CD8-positive, alpha-beta memory T cell (primary cell): ENCODE measurements at regions not wholly inside any gene's neighbourhood (a gene's known extent, or its start where the extent isn't known, plus 50 kb on each side); places are given as distances from the start of the nearest gene placed in this dataset.

ENCODE experiments used
- CTCF ChIA-PET: fragments of 350-600 bp; sonication (Branson Sonifier 250); formaldehyde crosslinking; loops from one replicate; lab custom pipeline; 2021; ENCODE audit warnings: antibody characterized with exemption; lab: Charles Lee
- POLR2A ChIA-PET: fragments of 350-600 bp; sonication (Branson Sonifier 250); formaldehyde crosslinking; loops from one replicate; lab custom pipeline; 2021; ENCODE audit warnings: antibody characterized with exemption; lab: Charles Lee
- DNase-seq, 5 donors: peaks; one replicate each; pipeline versions ENCODE4 v3.0.0 to v3.0.0-alpha.2; 2020 to 2022; ENCODE audit warnings: mixed read lengths in 1 of 5
- H3K27ac ChIP-seq: one replicate; pipeline ENCODE4 v1.7.0; 2013; ENCODE audit warnings: low read depth, mild to moderate bottlenecking, low read length, moderate library complexity
- H3K27me3 ChIP-seq: 2 replicates; pipeline ENCODE4 v1.7.0; 2013; ENCODE audit warnings: low read length, mild to moderate bottlenecking; ENCODE audit not compliant: insufficient read depth, poor library complexity, severe bottlenecking
- H3K36me3 ChIP-seq: 2 replicates; pipeline ENCODE4 v1.7.0; 2013; ENCODE audit warnings: mild to moderate bottlenecking, low read length, moderate library complexity; ENCODE audit not compliant: insufficient read depth
- H3K4me1 ChIP-seq: 2 replicates; pipeline ENCODE4 v1.7.0; 2013; ENCODE audit warnings: mild to moderate bottlenecking, low read length, moderate library complexity; ENCODE audit not compliant: insufficient read depth
- H3K4me3 ChIP-seq: 2 replicates; pipeline ENCODE4 v1.7.0; 2013; ENCODE audit warnings: mild to moderate bottlenecking, low read length
- H3K9me3 ChIP-seq: 2 replicates; pipeline ENCODE4 v1.7.0; 2013; ENCODE audit warnings: mild to moderate bottlenecking, low read length
- H3K27ac Mint-ChIP-seq, 8 donors: one replicate each; pipeline ENCODE4 v1.8.0; 2020 to 2021; ENCODE audit warnings: mixed read lengths in 8 of 8, mild to moderate bottlenecking in 6 of 8, inconsistent platforms in 3 of 8, moderate library complexity in 3 of 8
- H3K27me3 Mint-ChIP-seq, 2 donors: one replicate each; pipeline ENCODE4 v1.8.0; 2020 to 2021; ENCODE audit warnings: mixed read lengths in 2 of 2, mild to moderate bottlenecking in 1 of 2, moderate library complexity in 1 of 2
- H3K36me3 Mint-ChIP-seq, 3 donors: one replicate each; pipeline ENCODE4 v1.8.0; 2020 to 2021; ENCODE audit warnings: mixed read lengths in 3 of 3, inconsistent platforms in 1 of 3, mild to moderate bottlenecking in 1 of 3
- H3K4me1 Mint-ChIP-seq, 3 donors: one replicate each; pipeline ENCODE4 v1.8.0; 2020 to 2021; ENCODE audit warnings: mixed read lengths in 3 of 3, inconsistent platforms in 1 of 3, mild to moderate bottlenecking in 1 of 3
- H3K4me3 Mint-ChIP-seq, 7 donors: one replicate each; pipeline ENCODE4 v1.8.0; 2020 to 2021; ENCODE audit warnings: mixed read lengths in 7 of 7, mild to moderate bottlenecking in 6 of 7, moderate library complexity in 4 of 7, inconsistent platforms in 2 of 7
- H3K9me3 Mint-ChIP-seq, 5 donors: one replicate each; pipeline ENCODE4 v1.8.0; 2020 to 2022; ENCODE audit warnings: mixed read lengths in 5 of 5, mild to moderate bottlenecking in 3 of 5, moderate library complexity in 2 of 5, inconsistent platforms in 1 of 5

GRCh38 chr6:105501246-105501645 is 98.4 kb upstream of the PREP start:
- H3K27me3 Mint-ChIP-seq, result no peaks in the 10 kb centered on the region
- Histone ChIP-seq H3K4me1 (no peaks in the 10 kb centered on the region), H3K27ac (no peak overlapping the region), H3K9me3 (no peaks in the 10 kb centered on the region), H3K4me3 (no peak overlapping the region), H3K27me3 (no peaks in the 10 kb centered on the region), H3K36me3 (no peaks in the 10 kb centered on the region)
- no peaks in the 10 kb centered on the region for H3K9me3 Mint-ChIP-seq
- H3K27ac Mint-ChIP-seq, result no peak overlapping the region
- DNase-seq, result no peak
- no peaks in the 10 kb centered on the region for H3K4me1 Mint-ChIP-seq
- no peak overlapping the region for H3K4me3 Mint-ChIP-seq
- ChIA-PET CTCF (no interaction called here), POLR2A (no interaction called here)
- no peaks in the 10 kb centered on the region for H3K36me3 Mint-ChIP-seq

- no peaks in the 10 kb centered on the region for H3K27me3 Mint-ChIP-seq
- no peak overlapping the region for H3K4me3 ChIP-seq
- H3K36me3 ChIP-seq, result no peaks in the 10 kb centered on the region
- DNase-seq, result no peak
- POLR2A ChIA-PET, result no interaction called here
- no peaks in the 10 kb centered on the region for H3K4me1 Mint-ChIP-seq
- H3K27ac ChIP-seq, result no peak overlapping the region
- no peaks in the 10 kb centered on the region for H3K9me3 Mint-ChIP-seq
- H3K9me3 ChIP-seq, result no peaks in the 10 kb centered on the region
- H3K27ac Mint-ChIP-seq, result no peak overlapping the region
- no peak overlapping the region for H3K4me3 Mint-ChIP-seq
- CTCF ChIA-PET, result no interaction called here
- H3K27me3 ChIP-seq, result no peaks in the 10 kb centered on the region
- no peaks in the 10 kb centered on the region for H3K36me3 Mint-ChIP-seq
- no peaks in the 10 kb centered on the region for H3K4me1 ChIP-seq
Observed at GRCh38 chr6:105500693-105501092, 97.8 kb upstream of the PREP start.

- no peaks in the 10 kb centered on the region for H3K27me3 Mint-ChIP-seq
- H3K27ac Mint-ChIP-seq, result no peak overlapping the region
- Histone ChIP-seq H3K27me3 (no peaks in the 10 kb centered on the region), H3K4me1 (no peaks in the 10 kb centered on the region), H3K4me3 (no peak overlapping the region), H3K9me3 (no peaks in the 10 kb centered on the region), H3K27ac (no peak overlapping the region), H3K36me3 (no peaks in the 10 kb centered on the region)
- no peaks in the 10 kb centered on the region for H3K4me1 Mint-ChIP-seq
- DNase-seq, result no peak
- no peak overlapping the region for H3K4me3 Mint-ChIP-seq
- POLR2A ChIA-PET, result no interaction called here
- CTCF ChIA-PET, result no interaction called here
- H3K36me3 Mint-ChIP-seq, result no peaks in the 10 kb centered on the region
- H3K9me3 Mint-ChIP-seq, result no peaks in the 10 kb centered on the region
Observed at GRCh38 chr6:105499931-105500330, 97.0 kb upstream of the PREP start.

- ChIA-PET POLR2A (no interaction called here), CTCF (no interaction called here)
- Mint-ChIP-seq H3K27ac (no peak overlapping the region), H3K9me3 (no peaks in the 10 kb centered on the region), H3K36me3 (no peaks in the 10 kb centered on the region), H3K4me1 (no peaks in the 10 kb centered on the region), H3K4me3 (no peak overlapping the region), H3K27me3 (no peaks in the 10 kb centered on the region)
- H3K27ac ChIP-seq, result no peak overlapping the region
- H3K4me1 ChIP-seq, result no peaks in the 10 kb centered on the region
- H3K27me3 ChIP-seq, result no peaks in the 10 kb centered on the region
- no peaks in the 10 kb centered on the region for H3K9me3 ChIP-seq
- no peak overlapping the region for H3K4me3 ChIP-seq
- DNase-seq, result no peak
- no peaks in the 10 kb centered on the region for H3K36me3 ChIP-seq
Observed at GRCh38 chr6:105499136-105499870, 96.4 kb upstream of the PREP start.

- no peak for DNase-seq
- Mint-ChIP-seq H3K4me3 (no peak overlapping the region), H3K27ac (no peak overlapping the region), H3K36me3 (no peaks in the 10 kb centered on the region), H3K27me3 (no peaks in the 10 kb centered on the region), H3K4me1 (peaks cover 0 to 8% (median 3%) of the 10 kb centered on the region in 3 donors), H3K9me3 (no peaks in the 10 kb centered on the region)
- no peak overlapping the region for H3K4me3 ChIP-seq
- H3K27me3 ChIP-seq, result no peaks in the 10 kb centered on the region
- no peaks in the 10 kb centered on the region for H3K36me3 ChIP-seq
- no peaks in the 10 kb centered on the region for H3K9me3 ChIP-seq
- no peaks in the 10 kb centered on the region for H3K4me1 ChIP-seq
- ChIA-PET CTCF (interaction anchor here (1.0 kb wide), 1 partner anchor 39 kb away, joined by 3 read pairs; no protein-coding TSS in a partner anchor), POLR2A (no interaction called here)
- no peak overlapping the region for H3K27ac ChIP-seq
Observed at GRCh38 chr6:105497549-105497948, 94.7 kb upstream of the PREP start.

- CTCF ChIA-PET, result no interaction called here
- Histone ChIP-seq H3K27me3 (no peaks in the 10 kb centered on the region), H3K4me3 (no peak overlapping the region), H3K9me3 (no peaks in the 10 kb centered on the region), H3K36me3 (no peaks in the 10 kb centered on the region), H3K4me1 (no peaks in the 10 kb centered on the region), H3K27ac (no peak overlapping the region)
- POLR2A ChIA-PET, result no interaction called here
- peaks cover 0 to 8% (median 3%) of the 10 kb centered on the region in 3 donors for H3K4me1 Mint-ChIP-seq
- no peaks in the 10 kb centered on the region for H3K9me3 Mint-ChIP-seq
- DNase-seq, result no peak
- H3K36me3 Mint-ChIP-seq, result no peaks in the 10 kb centered on the region
- H3K4me3 Mint-ChIP-seq, result no peak overlapping the region
- no peaks in the 10 kb centered on the region for H3K27me3 Mint-ChIP-seq
- no peak overlapping the region for H3K27ac Mint-ChIP-seq
Observed at GRCh38 chr6:105495515-105495914, 92.6 kb upstream of the PREP start.

GRCh38 chr6:105494688-105495087 is 91.8 kb upstream of the PREP start:
- no peak for DNase-seq
- ChIA-PET CTCF (interaction anchor here (0.6 kb wide), 1 partner anchor 63 kb away, joined by 4 read pairs; no protein-coding TSS in a partner anchor), POLR2A (no interaction called here)
- Histone ChIP-seq H3K36me3 (no peaks in the 10 kb centered on the region), H3K4me1 (no peaks in the 10 kb centered on the region), H3K27me3 (no peaks in the 10 kb centered on the region), H3K9me3 (no peaks in the 10 kb centered on the region), H3K27ac (no peak overlapping the region), H3K4me3 (no peak overlapping the region)
- Mint-ChIP-seq H3K4me1 (peaks cover 0 to 8% (median 3%) of the 10 kb centered on the region in 3 donors), H3K4me3 (no peak overlapping the region), H3K36me3 (no peaks in the 10 kb centered on the region), H3K27me3 (no peaks in the 10 kb centered on the region), H3K9me3 (no peaks in the 10 kb centered on the region), H3K27ac (no peak overlapping the region)

GRCh38 chr6:105493736-105494135 is 90.9 kb upstream of the PREP start:
- no peak overlapping the region for H3K4me3 Mint-ChIP-seq

More at GRCh38 chr6:105493736-105494135, 90.9 kb upstream of the PREP start:
- no peaks in the 10 kb centered on the region for H3K27me3 ChIP-seq
- Mint-ChIP-seq H3K4me1 (peaks cover 0 to 15% (median 9%) of the 10 kb centered on the region in 3 donors), H3K36me3 (no peaks in the 10 kb centered on the region), H3K27ac (no peak overlapping the region), H3K9me3 (no peaks in the 10 kb centered on the region), H3K27me3 (peaks cover 0 to 1% of the 10 kb centered on the region in 2 donors)
- H3K9me3 ChIP-seq, result no peaks in the 10 kb centered on the region
- no peak overlapping the region for H3K27ac ChIP-seq
- ChIA-PET POLR2A (no interaction called here), CTCF (no interaction called here)
- DNase-seq, result no peak
- no peaks in the 10 kb centered on the region for H3K4me1 ChIP-seq
- no peak overlapping the region for H3K4me3 ChIP-seq
- H3K36me3 ChIP-seq, result no peaks in the 10 kb centered on the region
